HG03558 (cell line): ENCODE measurements at regions not wholly inside any gene's neighbourhood (a gene's known extent, or its start where the extent isn't known, plus 50 kb on each side); places are given as distances from the start of the nearest gene placed in this dataset.
"Not testable (repeated sequence)": the region's sequence is repeated elsewhere in the genome, so short reads cannot be mapped to it uniquely, and the experiment has no call there.

Experiments used
- ATAC-seq: cut with Tn5 transposase; IDR thresholded peaks from one replicate; pipeline ENCODE4 v1.9.1; 2021; ENCODE audit warnings: moderate number of reproducible peaks; ENCODE audit not compliant: unreplicated experiment; ENCODE audit errors: extremely low read depth

GRCh38 chr5:39691993-39692392, 267.2 kb upstream of the DAB2 start:
- ATAC-seq: no peak

GRCh38 chr5:39691136-39691535, 266.4 kb upstream of the DAB2 start:
- no peak for ATAC-seq

GRCh38 chr5:39689919-39690318, 265.1 kb upstream of the DAB2 start:
- no peak for ATAC-seq

- not testable (repeated sequence) for ATAC-seq
Observed at GRCh38 chr5:39687924-39688323, 263.1 kb upstream of the DAB2 start.

GRCh38 chr5:39680213-39680612, 255.4 kb upstream of the DAB2 start:
- ATAC-seq: no peak

- ATAC-seq: no peak
Observed at GRCh38 chr5:39678534-39678933, 253.8 kb upstream of the DAB2 start.

GRCh38 chr5:39675676-39676075, 250.9 kb upstream of the DAB2 start:
- no peak for ATAC-seq

- ATAC-seq: no peak
Observed at GRCh38 chr5:39674209-39675082, 249.7 kb upstream of the DAB2 start.

- ATAC-seq: no peak
Observed at GRCh38 chr5:39671561-39671961, 246.8 kb upstream of the DAB2 start.

GRCh38 chr5:39670955-39671354, 246.2 kb upstream of the DAB2 start:
- ATAC-seq: no peak

GRCh38 chr5:39670391-39670790, 245.6 kb upstream of the DAB2 start:
- no peak for ATAC-seq

- ATAC-seq: no peak
Observed at GRCh38 chr5:39668980-39669379, 244.2 kb upstream of the DAB2 start.

- ATAC-seq: no peak
Observed at GRCh38 chr5:39665328-39665727, 240.5 kb upstream of the DAB2 start.

- ATAC-seq: no peak
Observed at GRCh38 chr5:39662945-39663344, 238.2 kb upstream of the DAB2 start.

GRCh38 chr5:39661026-39661779, 236.4 kb upstream of the DAB2 start:
- ATAC-seq: no peak

GRCh38 chr5:39660020-39660419, 235.2 kb upstream of the DAB2 start:
- ATAC-seq: no peak

GRCh38 chr5:39658866-39659265, 234.1 kb upstream of the DAB2 start:
- ATAC-seq: no peak

- ATAC-seq: no peak
Observed at GRCh38 chr5:39657943-39658342, 233.2 kb upstream of the DAB2 start.

GRCh38 chr5:39656600-39656999, 231.8 kb upstream of the DAB2 start:
- ATAC-seq: no peak

GRCh38 chr5:39654715-39655114, 229.9 kb upstream of the DAB2 start:
- ATAC-seq: no peak

- ATAC-seq: not testable (repeated sequence)
Observed at GRCh38 chr5:39652481-39652880, 227.7 kb upstream of the DAB2 start.
